ENCODE measurements at regions not wholly inside any gene's neighbourhood (a gene's known extent, or its start where the extent isn't known, plus 50 kb on each side); places are given as distances from the start of the nearest gene placed in this dataset.

GRCh38 chr1:166612886-166613285, 226.4 kb upstream of the POGK start:
- DNase-seq (ENCODE audit: low read depth): no peak
- Histone ChIP-seq H3K36me3 (ENCODE audit: control insufficient read depth, insufficient read depth, low read length) (no peaks in the 10 kb centered on the region), H3K27me3 (ENCODE audit: control insufficient read depth, insufficient read depth, low read length) (no peaks in the 10 kb centered on the region), H3K4me3 (ENCODE audit: low read depth, low read length) (no peak overlapping the region)
- TF ChIP-seq, protein P1, sequence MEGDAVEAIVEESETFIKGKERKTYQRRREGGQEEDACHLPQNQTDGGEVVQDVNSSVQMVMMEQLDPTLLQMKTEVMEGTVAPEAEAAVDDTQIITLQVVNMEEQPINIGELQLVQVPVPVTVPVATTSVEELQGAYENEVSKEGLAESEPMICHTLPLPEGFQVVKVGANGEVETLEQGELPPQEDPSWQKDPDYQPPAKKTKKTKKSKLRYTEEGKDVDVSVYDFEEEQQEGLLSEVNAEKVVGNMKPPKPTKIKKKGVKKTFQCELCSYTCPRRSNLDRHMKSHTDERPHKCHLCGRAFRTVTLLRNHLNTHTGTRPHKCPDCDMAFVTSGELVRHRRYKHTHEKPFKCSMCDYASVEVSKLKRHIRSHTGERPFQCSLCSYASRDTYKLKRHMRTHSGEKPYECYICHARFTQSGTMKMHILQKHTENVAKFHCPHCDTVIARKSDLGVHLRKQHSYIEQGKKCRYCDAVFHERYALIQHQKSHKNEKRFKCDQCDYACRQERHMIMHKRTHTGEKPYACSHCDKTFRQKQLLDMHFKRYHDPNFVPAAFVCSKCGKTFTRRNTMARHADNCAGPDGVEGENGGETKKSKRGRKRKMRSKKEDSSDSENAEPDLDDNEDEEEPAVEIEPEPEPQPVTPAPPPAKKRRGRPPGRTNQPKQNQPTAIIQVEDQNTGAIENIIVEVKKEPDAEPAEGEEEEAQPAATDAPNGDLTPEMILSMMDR (IDR thresholded peaks at IDR 0.05; ENCODE audit: insufficient read depth, low read length, poor library complexity, severe bottlenecking): no peak

- no peak for DNase-seq (ENCODE audit: low read depth)
- H3K4me3 ChIP-seq (ENCODE audit: low read depth, low read length): no peak overlapping the region
- no peaks in the 10 kb centered on the region for H3K27me3 ChIP-seq (ENCODE audit: control insufficient read depth, insufficient read depth, low read length)
- TF ChIP-seq, protein P1 (IDR thresholded peaks at IDR 0.05; ENCODE audit: insufficient read depth, low read length, poor library complexity, severe bottlenecking): no peak
- H3K36me3 ChIP-seq (ENCODE audit: control insufficient read depth, insufficient read depth, low read length): no peaks in the 10 kb centered on the region
Measured at GRCh38 chr1:166616206-166616605, 223.1 kb upstream of the POGK start.

DNA sequence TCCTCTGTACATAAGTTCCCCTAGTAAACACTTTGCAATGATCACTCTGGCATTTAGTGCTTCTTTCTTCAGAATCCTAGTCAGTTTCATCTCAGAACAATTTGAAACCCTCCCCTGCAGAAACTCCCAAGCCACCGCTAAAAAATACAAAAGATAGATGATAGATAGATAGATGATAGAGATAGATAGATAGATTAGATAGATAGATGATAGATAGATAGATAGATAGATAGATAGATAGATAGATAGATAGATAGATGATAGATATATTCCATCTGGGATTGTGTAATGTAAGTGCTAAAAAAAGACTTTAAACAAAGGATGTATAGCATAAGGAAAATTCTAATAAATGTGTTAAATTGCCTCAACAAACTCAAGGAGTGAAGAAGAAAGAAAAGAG, 212.6 kb upstream of the POGK start:
- TF ChIP-seq, protein P1 (IDR thresholded peaks at IDR 0.05; ENCODE audit: insufficient read depth, low read length, poor library complexity, severe bottlenecking): no peak
- H3K27me3 ChIP-seq (ENCODE audit: control insufficient read depth, insufficient read depth, low read length): no peaks in the 10 kb centered on the region
- no peak overlapping the region for H3K4me3 ChIP-seq (ENCODE audit: low read depth, low read length)
- H3K36me3 ChIP-seq (ENCODE audit: control insufficient read depth, insufficient read depth, low read length): no peaks in the 10 kb centered on the region
- no peak for DNase-seq (ENCODE audit: low read depth)

DNA sequence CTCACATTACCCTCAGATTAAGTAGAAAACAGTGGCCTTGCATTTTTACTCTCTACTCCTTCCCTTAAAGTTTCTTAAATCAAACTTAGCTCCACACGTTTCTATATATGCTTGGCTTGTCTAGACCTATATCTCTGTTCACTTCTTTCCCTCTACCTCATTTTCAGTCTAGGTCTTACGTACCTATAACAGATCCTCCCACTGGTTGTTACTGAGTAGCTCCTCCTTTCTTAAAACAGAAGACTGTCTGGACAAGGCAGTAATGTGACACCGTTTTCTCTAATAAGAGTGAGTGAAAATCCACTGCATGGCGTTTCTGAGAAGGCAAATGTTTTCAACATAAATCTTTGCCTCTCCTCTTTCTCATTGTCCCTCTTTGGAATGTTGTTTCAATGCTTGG, 211.7 kb upstream of the POGK start:
- H3K4me3 ChIP-seq (ENCODE audit: low read depth, low read length): no peak overlapping the region
- no peaks in the 10 kb centered on the region for H3K27me3 ChIP-seq (ENCODE audit: control insufficient read depth, insufficient read depth, low read length)
- no peak for DNase-seq (ENCODE audit: low read depth)
- TF ChIP-seq, protein P1 (IDR thresholded peaks at IDR 0.05; ENCODE audit: insufficient read depth, low read length, poor library complexity, severe bottlenecking): no peak
- H3K36me3 ChIP-seq (ENCODE audit: control insufficient read depth, insufficient read depth, low read length): no peaks in the 10 kb centered on the region

DNA sequence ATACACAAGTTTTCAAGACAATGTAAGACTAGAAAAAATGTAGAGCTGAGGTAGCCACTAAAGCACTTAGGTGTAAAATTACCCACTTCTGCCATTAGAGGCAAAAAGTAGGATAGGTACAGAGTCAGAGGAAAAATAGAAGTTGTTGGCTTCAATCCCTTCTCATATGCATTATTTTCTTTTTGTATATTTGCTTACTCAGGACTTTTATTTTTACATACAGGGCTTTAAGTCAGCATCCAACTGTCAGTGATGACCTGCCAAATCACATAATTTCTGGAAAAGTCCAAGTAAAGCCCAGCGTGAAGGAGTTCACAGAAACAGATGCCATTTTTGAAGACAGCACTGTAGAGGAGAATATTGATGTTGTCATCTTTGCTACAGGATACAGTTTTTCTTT, 211.0 kb upstream of the POGK start:
- DNase-seq (ENCODE audit: low read depth): no peak
- no peaks in the 10 kb centered on the region for H3K36me3 ChIP-seq (ENCODE audit: control insufficient read depth, insufficient read depth, low read length)
- H3K27me3 ChIP-seq (ENCODE audit: control insufficient read depth, insufficient read depth, low read length): no peaks in the 10 kb centered on the region
- H3K4me3 ChIP-seq (ENCODE audit: low read depth, low read length): no peak overlapping the region
- TF ChIP-seq, protein P1 (IDR thresholded peaks at IDR 0.05; ENCODE audit: insufficient read depth, low read length, poor library complexity, severe bottlenecking): no peak

DNA sequence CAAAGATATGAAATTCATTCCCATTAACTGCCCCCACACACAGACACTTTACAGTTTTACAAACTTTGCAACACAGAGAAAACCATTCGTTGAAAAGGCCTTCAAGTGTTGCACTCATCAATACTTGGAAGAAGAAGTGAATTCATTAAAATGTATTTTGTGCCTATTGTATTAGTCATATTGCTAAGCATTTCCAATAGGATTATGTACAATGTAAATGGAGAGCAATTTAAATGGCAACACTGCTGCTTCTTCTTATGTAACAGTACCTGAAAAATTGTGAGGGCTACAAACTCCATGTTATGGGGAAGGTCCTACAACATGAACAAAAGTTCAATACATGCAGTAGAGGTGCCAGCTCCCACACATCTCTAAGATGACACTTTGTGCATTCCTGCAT, 209.3 kb upstream of the POGK start:
- Histone ChIP-seq H3K27me3 (ENCODE audit: control insufficient read depth, insufficient read depth, low read length) (no peaks in the 10 kb centered on the region), H3K36me3 (ENCODE audit: control insufficient read depth, insufficient read depth, low read length) (no peaks in the 10 kb centered on the region), H3K4me3 (ENCODE audit: low read depth, low read length) (no peak overlapping the region)
- TF ChIP-seq, protein P1 (IDR thresholded peaks at IDR 0.05; ENCODE audit: insufficient read depth, low read length, poor library complexity, severe bottlenecking): no peak
- no peak for DNase-seq (ENCODE audit: low read depth)
